HL-60/S4 (cell line): ENCODE measurements at regions not wholly inside any gene's neighbourhood (a gene's known extent, or its start where the extent isn't known, plus 50 kb on each side); places are given as distances from the start of the nearest gene placed in this dataset.
"Not testable (repeated sequence)": the region's sequence is repeated elsewhere in the genome, so short reads cannot be mapped to it uniquely, and the experiment has no call there.

Source experiments
- in situ Hi-C: fragments of 300-500 bp; cut with MboI; formaldehyde crosslinking; loops from 2 replicates; pipeline ENCODE4 v1.14.3; 2022; ENCODE audit warnings: low sequenced_read_pairs

DNA sequence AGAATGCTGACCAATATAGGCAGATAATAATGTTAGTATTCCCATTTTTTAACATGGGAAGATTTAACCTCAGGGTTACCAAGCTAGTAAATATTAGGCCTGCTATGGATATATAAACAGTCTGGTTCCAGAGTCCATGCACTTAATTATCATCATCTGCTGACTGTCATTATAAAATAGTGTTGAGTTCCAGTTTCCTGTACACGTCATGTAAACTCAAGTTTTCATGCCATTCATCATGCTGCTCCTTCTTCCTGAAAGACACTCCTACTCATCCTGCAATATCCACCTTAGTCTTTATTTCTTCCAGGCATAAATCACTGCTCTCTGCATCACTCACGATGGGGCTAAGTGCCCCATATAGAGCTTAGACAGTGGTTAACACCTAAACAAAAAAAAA is 420.8 kb upstream of the SPHKAP start:
- in situ Hi-C loops, result no loop called here

DNA sequence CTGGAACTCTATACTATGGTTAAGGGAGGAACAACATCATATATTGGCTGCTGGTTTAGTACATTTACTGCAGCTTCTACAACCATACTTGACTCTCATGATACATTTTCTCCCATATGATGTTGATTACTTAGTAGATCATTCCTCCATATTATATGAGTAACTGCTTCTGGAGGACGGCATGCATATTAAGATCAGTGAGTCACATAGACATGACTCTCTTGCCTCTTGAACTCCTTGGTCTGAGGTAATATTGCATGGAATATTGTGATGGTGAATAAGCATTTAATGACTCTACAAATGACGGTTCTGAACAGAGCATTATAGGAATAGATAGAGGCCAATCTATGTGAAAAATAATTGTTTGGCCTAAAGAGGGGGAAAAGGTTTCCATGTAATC is 418.8 kb upstream of the SPHKAP start:
- in situ Hi-C loops, result no loop called here

- in situ Hi-C loops, result no loop called here
These were observed 418.3 kb upstream of the SPHKAP start for GRCh38 chr2:228599781-228600180.

GRCh38 chr2:228599297-228599696 is 417.8 kb upstream of the SPHKAP start:
- in situ Hi-C loops, result no loop called here

DNA sequence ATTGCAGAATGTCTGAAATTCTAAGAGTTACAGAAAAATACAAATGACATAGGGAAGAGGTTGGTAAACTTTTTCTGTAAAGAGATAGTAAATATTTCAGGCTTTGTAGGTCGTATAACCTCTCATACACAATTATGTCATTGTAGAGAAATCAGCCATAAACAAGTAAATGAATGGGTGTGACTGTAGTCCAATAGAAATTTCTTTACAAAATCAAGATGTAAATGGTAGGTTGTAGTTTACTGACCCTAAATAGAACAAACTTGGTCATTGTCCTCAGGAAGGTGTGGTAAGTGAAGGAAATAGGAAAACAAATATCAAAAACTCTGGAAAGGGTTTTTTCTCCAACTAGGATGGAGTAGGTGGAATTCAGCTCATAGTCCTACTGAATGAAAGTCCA is 415.5 kb upstream of the SPHKAP start:
- in situ Hi-C loops, result no loop called here

- in situ Hi-C loops, result no loop called here
These were observed 412.5 kb upstream of the SPHKAP start for GRCh38 chr2:228594012-228594411.

DNA sequence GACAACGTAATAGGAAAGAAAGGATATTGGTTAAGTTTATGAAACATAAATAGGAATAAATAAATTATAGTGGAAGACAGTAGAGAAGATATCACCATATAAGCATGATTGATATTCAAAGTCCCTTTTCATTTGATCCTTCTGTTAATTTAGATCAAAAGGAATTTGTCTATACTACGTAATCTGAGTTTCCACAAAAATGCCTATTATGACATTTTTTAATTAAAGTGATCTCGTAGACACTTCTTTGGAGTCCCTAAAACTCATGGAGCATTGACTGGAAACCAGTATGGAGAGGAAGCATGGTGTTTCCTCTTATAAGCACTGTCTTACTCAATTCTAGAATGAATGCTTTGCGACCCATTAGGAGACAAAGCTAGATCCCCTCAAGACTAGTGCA is 411.4 kb upstream of the SPHKAP start:
- in situ Hi-C loops, result no loop called here

- in situ Hi-C loops, result no loop called here
These were observed 409.2 kb upstream of the SPHKAP start for GRCh38 chr2:228590681-228591080.

- in situ Hi-C loops, result no loop called here
These were observed 407.6 kb upstream of the SPHKAP start for GRCh38 chr2:228589115-228589514.

- in situ Hi-C loops, result no loop called here
These were observed 400.2 kb upstream of the SPHKAP start for GRCh38 chr2:228581731-228582130.

DNA sequence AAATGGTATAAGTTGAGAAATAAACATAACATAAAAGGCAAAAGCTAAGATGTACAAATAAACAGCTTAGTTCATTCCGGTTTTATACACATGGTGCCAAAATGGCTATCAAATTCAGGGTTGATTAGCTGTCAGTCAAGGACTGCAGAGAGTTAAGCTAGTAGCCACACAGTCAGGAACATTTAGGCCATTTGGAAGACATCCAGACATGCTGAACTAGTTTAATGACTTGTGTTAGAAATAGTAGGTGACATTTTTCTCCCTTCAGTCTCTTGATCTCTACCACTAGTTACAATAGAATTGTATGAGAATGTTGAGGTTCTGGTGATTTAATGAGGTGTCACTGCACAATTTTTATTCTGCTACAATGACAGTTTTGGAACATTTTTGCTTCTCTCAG is 394.4 kb upstream of the SPHKAP start:
- in situ Hi-C loops, result no loop called here

GRCh38 chr2:228568275-228568674 is 386.8 kb upstream of the SPHKAP start:
- in situ Hi-C loops, result not testable (repeated sequence)

GRCh38 chr2:228561816-228562215 is 380.3 kb upstream of the SPHKAP start:
- in situ Hi-C loops, result no loop called here

DNA sequence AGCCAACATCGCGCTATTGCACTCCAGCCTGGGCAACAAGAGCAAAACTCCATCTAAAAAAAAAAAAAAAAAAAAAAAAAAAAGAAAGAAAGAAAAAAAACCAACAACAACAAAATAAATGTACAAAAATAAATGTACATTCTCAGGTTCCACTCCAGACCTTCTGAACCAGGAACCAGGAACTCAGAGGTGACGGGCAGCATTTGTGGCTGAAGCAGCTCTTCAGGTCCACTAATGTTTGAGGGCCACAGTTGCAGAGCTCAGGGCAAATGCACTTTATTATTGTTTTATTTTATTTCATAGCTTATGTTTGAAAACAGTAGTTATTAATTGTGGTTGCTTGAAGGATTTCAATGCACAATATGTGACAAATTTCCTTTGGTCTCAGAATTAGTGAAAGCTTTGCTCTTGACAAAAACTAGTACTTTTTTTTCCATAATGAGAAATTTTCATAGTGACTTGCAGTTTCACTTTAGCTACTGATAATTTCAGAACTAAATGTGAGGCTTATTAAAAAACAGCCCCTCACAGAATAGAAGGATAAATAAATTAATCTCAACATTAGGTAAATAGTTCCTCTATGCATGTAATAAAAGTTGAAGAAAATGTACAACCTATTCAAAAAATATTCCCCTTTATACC is 378.4 kb upstream of the SPHKAP start:
- in situ Hi-C loops, result no loop called here

DNA sequence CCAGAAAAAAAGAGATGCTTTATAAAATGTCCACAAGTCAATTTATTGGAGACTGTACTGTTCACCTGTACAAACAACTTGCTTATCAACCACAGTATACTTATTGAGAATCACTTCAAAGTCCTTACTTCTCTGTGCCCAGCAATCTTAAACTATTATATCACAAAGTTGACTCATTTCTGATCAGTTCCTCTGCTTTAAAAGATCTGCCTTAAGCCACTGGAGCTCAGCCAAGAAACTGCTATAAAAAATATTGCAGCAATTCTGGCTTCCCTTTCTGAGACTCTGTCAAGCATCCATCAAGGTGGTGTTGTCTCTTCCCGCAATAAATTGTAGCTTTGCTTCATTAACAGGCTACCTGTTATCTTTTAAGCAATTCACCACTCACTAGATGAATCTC is 375.2 kb upstream of the SPHKAP start:
- in situ Hi-C loops, result no loop called here

- in situ Hi-C loops, result no loop called here
These were observed 368.0 kb upstream of the SPHKAP start for GRCh38 chr2:228549441-228550007.

DNA sequence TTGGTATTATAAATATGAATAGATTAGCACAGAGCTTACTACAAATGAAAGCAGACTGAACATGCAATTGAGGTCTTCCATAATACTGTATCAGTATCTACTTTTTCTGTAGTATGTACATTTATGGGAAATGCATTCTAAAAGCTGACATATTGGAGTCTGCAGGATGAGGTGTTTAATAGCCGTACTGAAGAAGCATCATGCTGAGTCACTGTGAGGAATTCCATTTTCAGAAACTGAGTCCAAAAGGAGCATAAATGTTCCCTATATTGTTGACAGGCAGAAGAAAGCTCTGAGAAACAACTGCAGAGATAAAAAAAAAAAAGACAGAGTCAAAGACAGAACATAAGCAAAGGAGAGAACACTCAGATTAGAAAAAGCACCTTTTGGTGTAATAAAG is 366.7 kb upstream of the SPHKAP start:
- in situ Hi-C loops, result no loop called here

DNA sequence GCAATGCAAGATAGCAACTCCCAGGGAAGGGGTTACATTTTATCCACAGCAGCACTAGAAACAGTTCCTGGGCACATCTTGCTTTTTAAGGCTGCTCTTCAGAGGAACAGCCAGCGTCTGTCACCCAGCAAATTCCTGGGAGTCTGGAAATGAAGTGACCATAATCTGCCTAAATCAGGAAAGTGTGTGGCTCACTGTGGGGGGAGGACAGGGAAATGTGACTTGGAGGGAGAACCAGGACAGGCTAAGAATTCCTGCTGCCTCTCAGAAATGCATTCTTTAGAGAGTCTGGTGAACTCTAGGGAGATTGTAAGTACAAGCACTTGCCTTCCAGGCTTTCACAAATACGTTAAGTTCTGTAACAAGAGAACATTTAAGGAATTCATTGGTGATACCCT is 364.3 kb upstream of the SPHKAP start:
- in situ Hi-C loops, result no loop called here

DNA sequence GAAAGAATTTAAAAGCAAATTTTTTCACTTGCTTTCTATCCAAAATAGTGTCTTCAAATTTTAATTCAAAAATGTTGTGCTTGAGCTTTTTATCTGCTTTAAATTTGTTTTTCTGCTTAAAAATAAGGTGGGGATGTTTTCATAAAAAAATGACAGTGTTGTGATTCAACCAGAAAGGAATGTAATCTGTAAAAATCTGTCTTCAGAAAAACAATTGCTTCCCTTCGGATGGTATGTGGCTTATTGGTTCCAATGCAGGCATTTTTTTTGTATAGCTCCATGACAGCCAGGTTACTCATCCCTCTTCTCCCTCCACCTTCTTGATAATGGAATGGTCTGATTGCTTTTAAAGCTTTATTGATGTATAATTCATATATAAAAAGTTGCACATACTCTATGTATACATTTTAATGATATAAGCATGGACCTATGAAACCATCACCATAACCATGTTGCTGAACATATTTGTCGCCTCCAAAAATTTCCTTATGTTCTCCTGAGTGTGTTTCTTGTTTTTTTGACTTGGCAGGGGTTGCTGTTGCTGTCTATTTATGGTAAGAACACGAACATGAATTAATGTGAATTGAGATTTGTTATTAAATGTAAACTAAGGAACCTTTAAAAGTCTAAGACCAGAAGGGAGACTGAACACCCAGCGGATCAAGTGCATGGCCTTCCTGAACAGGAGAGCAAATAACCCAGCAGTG is 363.7 kb upstream of the SPHKAP start:
- in situ Hi-C loops, result no loop called here

GRCh38 chr2:228543117-228543516 is 361.6 kb upstream of the SPHKAP start:
- in situ Hi-C loops, result no loop called here

- in situ Hi-C loops, result no loop called here
These were observed 360.8 kb upstream of the SPHKAP start for GRCh38 chr2:228542277-228542676.

- in situ Hi-C loops, result no loop called here
These were observed 360.3 kb upstream of the SPHKAP start for GRCh38 chr2:228541789-228542188.
